ENCODE measurements at regions not wholly inside any gene's neighbourhood (a gene's known extent, or its start where the extent isn't known, plus 50 kb on each side); places are given as distances from the start of the nearest gene placed in this dataset.

DNA sequence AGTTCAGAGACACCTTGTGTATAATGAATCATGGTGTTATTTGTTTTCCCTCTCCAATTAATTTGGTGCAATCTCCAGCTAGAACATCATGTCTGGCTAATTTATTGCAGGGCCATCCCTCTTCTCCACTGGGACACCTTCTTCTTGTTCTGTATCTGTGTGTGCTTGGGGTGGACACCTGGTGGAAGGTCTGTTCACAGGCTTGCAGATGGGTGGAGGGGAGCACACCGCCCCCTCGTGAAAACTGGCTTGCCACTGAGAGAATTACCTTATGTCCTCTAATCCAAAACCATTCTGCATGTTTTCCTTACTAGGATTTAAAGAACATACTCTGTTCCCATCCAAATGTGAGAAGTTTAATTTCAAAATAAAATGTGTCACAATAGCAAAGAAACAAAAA lies 1160.4 kb upstream of the ZEB2 start:
- no peak overlapping the region for H3K27ac ChIP-seq (ENCODE audit: low read depth)
- H3K4me3 ChIP-seq, result no peak overlapping the region
- no peaks in the 10 kb centered on the region for H3K27me3 ChIP-seq (ENCODE audit: insufficient read depth)
- Mint-ChIP-seq H3K27me3 (ENCODE audit: insufficient read depth, low read depth, poor library complexity) (peaks cover 3% of the 10 kb centered on the region), H3K4me1 (no peaks in the 10 kb centered on the region; the same call in 1 of the 3 replicates), H3K9me3 (no peaks in the 10 kb centered on the region), H3K36me3 (ENCODE audit: low read depth) (peaks cover 3% of the 10 kb centered on the region; the same call in 1 of the 3 replicates), H3K27ac (no peak overlapping the region), H3K4me3 (no peak overlapping the region)
- TF ChIP-seq ZNF331 (CRISPR knock-in tag; IDR thresholded peaks at IDR 0.05; ENCODE audit: low read depth), result no peak
- TF ChIP-seq, protein P1, sequence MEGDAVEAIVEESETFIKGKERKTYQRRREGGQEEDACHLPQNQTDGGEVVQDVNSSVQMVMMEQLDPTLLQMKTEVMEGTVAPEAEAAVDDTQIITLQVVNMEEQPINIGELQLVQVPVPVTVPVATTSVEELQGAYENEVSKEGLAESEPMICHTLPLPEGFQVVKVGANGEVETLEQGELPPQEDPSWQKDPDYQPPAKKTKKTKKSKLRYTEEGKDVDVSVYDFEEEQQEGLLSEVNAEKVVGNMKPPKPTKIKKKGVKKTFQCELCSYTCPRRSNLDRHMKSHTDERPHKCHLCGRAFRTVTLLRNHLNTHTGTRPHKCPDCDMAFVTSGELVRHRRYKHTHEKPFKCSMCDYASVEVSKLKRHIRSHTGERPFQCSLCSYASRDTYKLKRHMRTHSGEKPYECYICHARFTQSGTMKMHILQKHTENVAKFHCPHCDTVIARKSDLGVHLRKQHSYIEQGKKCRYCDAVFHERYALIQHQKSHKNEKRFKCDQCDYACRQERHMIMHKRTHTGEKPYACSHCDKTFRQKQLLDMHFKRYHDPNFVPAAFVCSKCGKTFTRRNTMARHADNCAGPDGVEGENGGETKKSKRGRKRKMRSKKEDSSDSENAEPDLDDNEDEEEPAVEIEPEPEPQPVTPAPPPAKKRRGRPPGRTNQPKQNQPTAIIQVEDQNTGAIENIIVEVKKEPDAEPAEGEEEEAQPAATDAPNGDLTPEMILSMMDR (conservative IDR thresholded peaks at IDR 0.05; ENCODE audit: low read depth in 2 of 2), result peak in 1 of 2 experiments; percentile 25; a peak in 1 of 4 replicates
- H3F3A ChIP-seq (replicated peaks; ENCODE audit: low read depth), result no peaks in the 10 kb centered on the region
- no peaks in the 10 kb centered on the region for H3K36me3 ChIP-seq (ENCODE audit: insufficient read depth)
- no peaks in the 10 kb centered on the region for H3K79me2 ChIP-seq (replicated peaks; ENCODE audit: insufficient read depth)
- no peak for DNase-seq (ENCODE audit: low spot score)
- H2AFZ ChIP-seq, result no peak overlapping the region
- peaks cover 16% of the 10 kb centered on the region for H3K9me2 ChIP-seq (ENCODE audit: insufficient read depth)
- H4K20me1 ChIP-seq (replicated peaks; ENCODE audit: insufficient read depth), result no peaks in the 10 kb centered on the region
- H3K4me2 ChIP-seq, result no peak overlapping the region
- no peak for ATAC-seq
- peaks cover 5% of the 10 kb centered on the region; the same call in 1 of the 2 replicates for H3K4me1 ChIP-seq (ENCODE audit: insufficient read depth)

DNA sequence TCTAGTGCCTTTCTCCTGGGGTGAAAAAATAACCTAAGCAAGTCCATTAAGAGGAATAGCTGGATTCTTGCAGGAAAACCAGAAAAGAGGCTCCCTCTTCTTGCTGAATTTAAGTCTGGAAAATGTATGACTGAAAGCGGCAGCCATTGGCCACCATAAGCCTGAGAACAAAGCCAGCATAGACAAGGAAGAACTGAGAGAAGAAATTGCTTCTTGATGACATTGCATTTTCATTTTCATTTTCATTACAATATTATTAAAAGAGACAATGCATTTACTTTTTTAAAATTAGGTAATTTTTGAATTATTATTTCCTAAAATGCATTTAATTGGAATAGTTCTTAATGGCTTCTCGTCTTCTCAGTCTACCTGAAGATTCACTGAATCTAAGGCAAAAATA lies 1157.5 kb upstream of the ZEB2 start:
- no peak for ATAC-seq
- no peak overlapping the region for H3K4me3 Mint-ChIP-seq
- H2AFZ ChIP-seq, result peak overlapping the region; percentile 75; the same call in 1 of the 2 replicates
- no peak for TF ChIP-seq POLR2AphosphoS5 (IDR thresholded peaks at IDR 0.05; ENCODE audit: low read depth)
- TF ChIP-seq CREB1 (CRISPR knock-in tag; IDR thresholded peaks at IDR 0.05; ENCODE audit: low read depth), result no peak
- TF ChIP-seq EZH2 (IDR thresholded peaks at IDR 0.05; ENCODE audit: low read depth, unreplicated experiment), result no peak
- TF ChIP-seq, protein P1 (conservative IDR thresholded peaks at IDR 0.05; ENCODE audit: low read depth in 2 of 2), result no peak
- TF ChIP-seq, protein P2, sequence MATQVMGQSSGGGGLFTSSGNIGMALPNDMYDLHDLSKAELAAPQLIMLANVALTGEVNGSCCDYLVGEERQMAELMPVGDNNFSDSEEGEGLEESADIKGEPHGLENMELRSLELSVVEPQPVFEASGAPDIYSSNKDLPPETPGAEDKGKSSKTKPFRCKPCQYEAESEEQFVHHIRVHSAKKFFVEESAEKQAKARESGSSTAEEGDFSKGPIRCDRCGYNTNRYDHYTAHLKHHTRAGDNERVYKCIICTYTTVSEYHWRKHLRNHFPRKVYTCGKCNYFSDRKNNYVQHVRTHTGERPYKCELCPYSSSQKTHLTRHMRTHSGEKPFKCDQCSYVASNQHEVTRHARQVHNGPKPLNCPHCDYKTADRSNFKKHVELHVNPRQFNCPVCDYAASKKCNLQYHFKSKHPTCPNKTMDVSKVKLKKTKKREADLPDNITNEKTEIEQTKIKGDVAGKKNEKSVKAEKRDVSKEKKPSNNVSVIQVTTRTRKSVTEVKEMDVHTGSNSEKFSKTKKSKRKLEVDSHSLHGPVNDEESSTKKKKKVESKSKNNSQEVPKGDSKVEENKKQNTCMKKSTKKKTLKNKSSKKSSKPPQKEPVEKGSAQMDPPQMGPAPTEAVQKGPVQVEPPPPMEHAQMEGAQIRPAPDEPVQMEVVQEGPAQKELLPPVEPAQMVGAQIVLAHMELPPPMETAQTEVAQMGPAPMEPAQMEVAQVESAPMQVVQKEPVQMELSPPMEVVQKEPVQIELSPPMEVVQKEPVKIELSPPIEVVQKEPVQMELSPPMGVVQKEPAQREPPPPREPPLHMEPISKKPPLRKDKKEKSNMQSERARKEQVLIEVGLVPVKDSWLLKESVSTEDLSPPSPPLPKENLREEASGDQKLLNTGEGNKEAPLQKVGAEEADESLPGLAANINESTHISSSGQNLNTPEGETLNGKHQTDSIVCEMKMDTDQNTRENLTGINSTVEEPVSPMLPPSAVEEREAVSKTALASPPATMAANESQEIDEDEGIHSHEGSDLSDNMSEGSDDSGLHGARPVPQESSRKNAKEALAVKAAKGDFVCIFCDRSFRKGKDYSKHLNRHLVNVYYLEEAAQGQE (IDR thresholded peaks at IDR 0.05; ENCODE audit: unreplicated experiment), result no peak
- TF ChIP-seq, protein P3, sequence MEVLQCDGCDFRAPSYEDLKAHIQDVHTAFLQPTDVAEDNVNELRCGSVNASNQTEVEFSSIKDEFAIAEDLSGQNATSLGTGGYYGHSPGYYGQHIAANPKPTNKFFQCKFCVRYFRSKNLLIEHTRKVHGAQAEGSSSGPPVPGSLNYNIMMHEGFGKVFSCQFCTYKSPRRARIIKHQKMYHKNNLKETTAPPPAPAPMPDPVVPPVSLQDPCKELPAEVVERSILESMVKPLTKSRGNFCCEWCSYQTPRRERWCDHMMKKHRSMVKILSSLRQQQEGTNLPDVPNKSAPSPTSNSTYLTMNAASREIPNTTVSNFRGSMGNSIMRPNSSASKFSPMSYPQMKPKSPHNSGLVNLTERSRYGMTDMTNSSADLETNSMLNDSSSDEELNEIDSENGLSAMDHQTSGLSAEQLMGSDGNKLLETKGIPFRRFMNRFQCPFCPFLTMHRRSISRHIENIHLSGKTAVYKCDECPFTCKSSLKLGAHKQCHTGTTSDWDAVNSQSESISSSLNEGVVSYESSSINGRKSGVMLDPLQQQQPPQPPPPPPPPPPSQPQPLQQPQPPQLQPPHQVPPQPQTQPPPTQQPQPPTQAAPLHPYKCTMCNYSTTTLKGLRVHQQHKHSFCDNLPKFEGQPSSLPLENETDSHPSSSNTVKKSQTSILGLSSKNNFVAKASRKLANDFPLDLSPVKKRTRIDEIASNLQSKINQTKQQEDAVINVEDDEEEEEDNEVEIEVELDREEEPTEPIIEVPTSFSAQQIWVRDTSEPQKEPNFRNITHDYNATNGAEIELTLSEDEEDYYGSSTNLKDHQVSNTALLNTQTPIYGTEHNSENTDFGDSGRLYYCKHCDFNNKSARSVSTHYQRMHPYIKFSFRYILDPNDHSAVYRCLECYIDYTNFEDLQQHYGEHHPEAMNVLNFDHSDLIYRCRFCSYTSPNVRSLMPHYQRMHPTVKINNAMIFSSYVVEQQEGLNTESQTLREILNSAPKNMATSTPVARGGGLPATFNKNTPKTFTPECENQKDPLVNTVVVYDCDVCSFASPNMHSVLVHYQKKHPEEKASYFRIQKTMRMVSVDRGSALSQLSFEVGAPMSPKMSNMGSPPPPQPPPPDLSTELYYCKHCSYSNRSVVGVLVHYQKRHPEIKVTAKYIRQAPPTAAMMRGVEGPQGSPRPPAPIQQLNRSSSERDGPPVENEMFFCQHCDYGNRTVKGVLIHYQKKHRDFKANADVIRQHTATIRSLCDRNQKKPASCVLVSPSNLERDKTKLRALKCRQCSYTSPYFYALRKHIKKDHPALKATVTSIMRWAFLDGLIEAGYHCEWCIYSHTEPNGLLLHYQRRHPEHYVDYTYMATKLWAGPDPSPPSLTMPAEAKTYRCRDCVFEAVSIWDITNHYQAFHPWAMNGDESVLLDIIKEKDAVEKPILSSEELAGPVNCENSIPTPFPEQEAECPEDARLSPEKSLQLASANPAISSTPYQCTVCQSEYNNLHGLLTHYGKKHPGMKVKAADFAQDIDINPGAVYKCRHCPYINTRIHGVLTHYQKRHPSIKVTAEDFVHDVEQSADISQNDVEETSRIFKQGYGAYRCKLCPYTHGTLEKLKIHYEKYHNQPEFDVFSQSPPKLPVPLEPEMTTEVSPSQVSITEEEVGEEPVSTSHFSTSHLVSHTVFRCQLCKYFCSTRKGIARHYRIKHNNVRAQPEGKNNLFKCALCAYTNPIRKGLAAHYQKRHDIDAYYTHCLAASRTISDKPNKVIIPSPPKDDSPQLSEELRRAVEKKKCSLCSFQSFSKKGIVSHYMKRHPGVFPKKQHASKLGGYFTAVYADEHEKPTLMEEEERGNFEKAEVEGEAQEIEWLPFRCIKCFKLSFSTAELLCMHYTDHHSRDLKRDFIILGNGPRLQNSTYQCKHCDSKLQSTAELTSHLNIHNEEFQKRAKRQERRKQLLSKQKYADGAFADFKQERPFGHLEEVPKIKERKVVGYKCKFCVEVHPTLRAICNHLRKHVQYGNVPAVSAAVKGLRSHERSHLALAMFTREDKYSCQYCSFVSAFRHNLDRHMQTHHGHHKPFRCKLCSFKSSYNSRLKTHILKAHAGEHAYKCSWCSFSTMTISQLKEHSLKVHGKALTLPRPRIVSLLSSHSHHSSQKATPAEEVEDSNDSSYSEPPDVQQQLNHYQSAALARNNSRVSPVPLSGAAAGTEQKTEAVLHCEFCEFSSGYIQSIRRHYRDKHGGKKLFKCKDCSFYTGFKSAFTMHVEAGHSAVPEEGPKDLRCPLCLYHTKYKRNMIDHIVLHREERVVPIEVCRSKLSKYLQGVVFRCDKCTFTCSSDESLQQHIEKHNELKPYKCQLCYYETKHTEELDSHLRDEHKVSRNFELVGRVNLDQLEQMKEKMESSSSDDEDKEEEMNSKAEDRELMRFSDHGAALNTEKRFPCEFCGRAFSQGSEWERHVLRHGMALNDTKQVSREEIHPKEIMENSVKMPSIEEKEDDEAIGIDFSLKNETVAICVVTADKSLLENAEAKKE (CRISPR knock-in tag; IDR thresholded peaks at IDR 0.05), result no peak

More for the DNA sequence above, 1157.5 kb upstream of the ZEB2 start:
- Histone ChIP-seq H3K4me1 (ENCODE audit: insufficient read depth) (no peaks in the 10 kb centered on the region), H3K36me3 (ENCODE audit: insufficient read depth) (no peaks in the 10 kb centered on the region), H3K27me3 (ENCODE audit: insufficient read depth) (no peaks in the 10 kb centered on the region), H3K79me2 (replicated peaks; ENCODE audit: insufficient read depth) (no peaks in the 10 kb centered on the region), H3K4me3 (no peak overlapping the region), H3F3A (replicated peaks; ENCODE audit: low read depth) (no peaks in the 10 kb centered on the region), H3K27ac (ENCODE audit: low read depth) (no peak overlapping the region), H4K20me1 (replicated peaks; ENCODE audit: insufficient read depth) (no peaks in the 10 kb centered on the region), H3K9me2 (ENCODE audit: insufficient read depth) (peaks cover 10% of the 10 kb centered on the region), H3K4me2 (no peak overlapping the region)
- Mint-ChIP-seq H3K36me3 (ENCODE audit: low read depth) (peaks cover 3% of the 10 kb centered on the region; the same call in 1 of the 3 replicates), H3K27ac (no peak overlapping the region), H3K27me3 (ENCODE audit: insufficient read depth, low read depth, poor library complexity) (peaks cover 3% of the 10 kb centered on the region), H3K4me1 (no peaks in the 10 kb centered on the region), H3K9me3 (no peaks in the 10 kb centered on the region)
- DNase-seq (ENCODE audit: low spot score), result no peak

Data from GM23338 (cell line).